HCT116 (cell line): ENCODE measurements at regions not wholly inside any gene's neighbourhood (a gene's known extent, or its start where the extent isn't known, plus 50 kb on each side); places are given as distances from the start of the nearest gene placed in this dataset.

ENCODE experiments used
- ATAC-seq: fragments of 200-7000 bp; cut with Tn5 transposase; 2 replicates; pipeline ENCODE4 v1.9.1; 2020; ENCODE audit warnings: mild to moderate bottlenecking, moderate library complexity
- BruUV-seq: library from RNA; stranded (reverse); fragments of 400-500 nt; replicated peaks from 2 replicates; lab custom pipeline; 2021; lab: Mats Ljungman, UMichigan
- CTCF ChIA-PET: fragments of 300-600 bp; sonication (Branson Sonifier 250); formaldehyde crosslinking; loops from one replicate; lab custom pipeline; 2021; ENCODE audit warnings: antibody characterized with exemption; lab: Charles Lee
- POLR2A ChIA-PET: fragments of 300-600, 350-600 bp; sonication (Branson Sonifier 250); formaldehyde crosslinking; loops from one replicate; lab custom pipeline; 2021; ENCODE audit warnings: antibody characterized with exemption; lab: Charles Lee
- RAD21 ChIA-PET, 2 experiments: fragments of 300-600 bp; sonication (Branson Sonifier 250); formaldehyde crosslinking; loops; one replicate each; lab custom pipeline; 2023; ENCODE audit warnings: low total read pairs in 2 of 2; ENCODE audit not compliant: uncharacterized antibody in 2 of 2, unreplicated experiment in 2 of 2, low non-redundant PET in 1 of 2; lab: Charles Lee
- DNase-seq: peaks from one replicate; pipeline ENCODE4 v3.0.0-alpha.2; 2010; ENCODE audit warnings: low read depth, low spot score
- H2AFZ ChIP-seq: fragments of 200-600 bp; shearing (Covaris generic), sonication (generic); 2 replicates; pipeline ENCODE4 v1.6.1; 2017; ENCODE audit warnings: low read depth, mixed run types, mixed read lengths, antibody characterized with exemption, low read length; ENCODE audit not compliant: poor library complexity, severe bottlenecking
- H3K27ac ChIP-seq: 2 replicates; pipeline ENCODE4 v1.5.1; 2012; ENCODE audit warnings: low read depth, low read length
- H3K27me3 ChIP-seq: fragments of 200-600 bp; sonication (generic); 2 replicates; pipeline ENCODE4 v1.6.1; 2016; ENCODE audit warnings: mixed run types, low read length, mixed read lengths; ENCODE audit not compliant: insufficient read depth
- H3K36me3 ChIP-seq, 2 experiments: fragments of 200-500 bp in 1 of 2; fragments of 200-600 bp in 1 of 2; sonication (Bioruptor generic) in 1 of 2; sonication (generic) in 1 of 2; 2 replicates each; pipeline versions ENCODE4 v1.5.1 to v1.6.1; 2014 to 2016; ENCODE audit warnings: low read length in 2 of 2, inconsistent platforms in 1 of 2, mixed read lengths in 1 of 2, mixed run types in 1 of 2; ENCODE audit not compliant: insufficient read depth in 2 of 2, control insufficient read depth in 1 of 2
- H3K4me1 ChIP-seq, 2 experiments: fragments of 200-600 bp in 1 of 2; sonication (generic) in 1 of 2; 2 replicates each; pipeline versions ENCODE4 v1.5.1 to v1.6.1; 2012 to 2017; ENCODE audit warnings: low read length in 2 of 2, inconsistent platforms in 1 of 2, mild to moderate bottlenecking in 1 of 2, mixed read lengths in 1 of 2, mixed run types in 1 of 2, moderate library complexity in 1 of 2; ENCODE audit not compliant: insufficient read depth in 2 of 2, control insufficient read depth in 1 of 2
- H3K4me2 ChIP-seq: fragments of 200-600 bp; sonication (generic); 2 replicates; pipeline ENCODE4 v1.6.1; 2017; ENCODE audit warnings: mixed run types, low read length, mixed read lengths
- H3K4me3 ChIP-seq, 2 experiments: fragments of 200-600 bp in 1 of 2; sonication (generic) in 1 of 2; replicated peaks in 1 of 2; 2 replicates each; pipeline ENCODE4 v1.5.1; 2011 to 2016; ENCODE audit warnings: low read length in 2 of 2, control low read depth in 1 of 2, low read depth in 1 of 2, mild to moderate bottlenecking in 1 of 2, mixed read lengths in 1 of 2, mixed run types in 1 of 2
- H3K79me2 ChIP-seq: fragments of 200-600 bp; sonication (generic); 2 replicates; pipeline ENCODE4 v1.6.1; 2017; ENCODE audit warnings: mild to moderate bottlenecking, mixed run types, low read length, moderate library complexity, mixed read lengths; ENCODE audit not compliant: insufficient read depth
- H3K9ac ChIP-seq: fragments of 200-600 bp; sonication (generic); 2 replicates; pipeline ENCODE4 v1.6.1; 2016; ENCODE audit warnings: low read length, mixed read lengths
- H3K9me2 ChIP-seq: fragments of 200-600 bp; sonication (generic), shearing (Covaris generic); 2 replicates; pipeline ENCODE4 v1.6.1; 2017; ENCODE audit warnings: mixed run types, mild to moderate bottlenecking, moderate library complexity; ENCODE audit not compliant: insufficient read depth
- H3K9me3 ChIP-seq, 2 experiments: fragments of 200-500 bp in 1 of 2; fragments of 200-600 bp in 1 of 2; sonication (Bioruptor generic) in 1 of 2; sonication (generic) in 1 of 2; 2 replicates each; pipeline ENCODE4 v1.6.1; 2014 to 2017; ENCODE audit warnings: low read length in 2 of 2, mixed read lengths in 2 of 2, inconsistent platforms in 1 of 2, low read depth in 1 of 2, mild to moderate bottlenecking in 1 of 2, mixed run types in 1 of 2, moderate library complexity in 1 of 2; ENCODE audit not compliant: control insufficient read depth in 1 of 2, insufficient read depth in 1 of 2
- H4K20me1 ChIP-seq: fragments of 200-600 bp; sonication (generic), shearing (Covaris generic); 2 replicates; pipeline ENCODE4 v1.6.1; 2017; ENCODE audit warnings: mixed run types, mild to moderate bottlenecking, moderate library complexity; ENCODE audit not compliant: insufficient read depth
- CBX3 ChIP-seq: IDR thresholded peaks from 2 replicates; pipeline ENCODE4 v1.6.1; 2012; ENCODE audit warnings: low read depth
- ELF1 ChIP-seq: IDR thresholded peaks from 2 replicates; pipeline ENCODE4 v1.6.1; 2012; ENCODE audit warnings: low read depth, borderline replicate concordance
- EZH2 ChIP-seq: fragments of 200-600 bp; sonication (generic); IDR thresholded peaks from 2 replicates; pipeline ENCODE4 v1.6.1; 2017; ENCODE audit warnings: antibody characterized with exemption, mixed run types
- FOSL1 ChIP-seq: IDR thresholded peaks from 2 replicates; pipeline ENCODE4 v1.6.1; 2012; ENCODE audit warnings: low read depth
- POLR2AphosphoS5 ChIP-seq: IDR thresholded peaks from 2 replicates; pipeline ENCODE4 v1.6.1; 2011; ENCODE audit warnings: mild to moderate bottlenecking, low read depth, low read length, moderate library complexity
- SP1 ChIP-seq: IDR thresholded peaks from 2 replicates; pipeline ENCODE4 v1.6.1; 2012; ENCODE audit warnings: low read depth
- SRF ChIP-seq: IDR thresholded peaks from 2 replicates; pipeline ENCODE4 v1.6.1; 2012; ENCODE audit warnings: low read depth
- YY1 ChIP-seq: IDR thresholded peaks from 2 replicates; pipeline ENCODE4 v1.6.1; 2011; ENCODE audit warnings: low read length, low read depth, moderate library complexity, mild to moderate bottlenecking; ENCODE audit not compliant: insufficient replicate concordance; ENCODE audit errors: extremely low read depth
- ZFX ChIP-seq: fragments of 450-650 bp; IDR thresholded peaks from 2 replicates; pipeline ENCODE4 v1.6.1; 2017
- intact Hi-C: fragments of 100-400 bp; cut with micrococcal nuclease; formaldehyde crosslinking; loops from 2 replicates; pipeline ENCODE4 v1.10.0; 2022
- TF ChIP-seq, protein P1 (sequence below): IDR thresholded peaks from 2 replicates; pipeline ENCODE4 v1.6.1; 2011; ENCODE audit warnings: mild to moderate bottlenecking, low read length, moderate library complexity; ENCODE audit not compliant: insufficient replicate concordance; ENCODE audit errors: extremely low read depth
- TF ChIP-seq, protein P2 (sequence below): IDR thresholded peaks from 2 replicates; pipeline ENCODE4 v1.6.1; 2012
- TF ChIP-seq, protein P3 (sequence below): IDR thresholded peaks from 2 replicates; pipeline ENCODE4 v1.6.1; 2012; ENCODE audit warnings: low read depth

DNA sequence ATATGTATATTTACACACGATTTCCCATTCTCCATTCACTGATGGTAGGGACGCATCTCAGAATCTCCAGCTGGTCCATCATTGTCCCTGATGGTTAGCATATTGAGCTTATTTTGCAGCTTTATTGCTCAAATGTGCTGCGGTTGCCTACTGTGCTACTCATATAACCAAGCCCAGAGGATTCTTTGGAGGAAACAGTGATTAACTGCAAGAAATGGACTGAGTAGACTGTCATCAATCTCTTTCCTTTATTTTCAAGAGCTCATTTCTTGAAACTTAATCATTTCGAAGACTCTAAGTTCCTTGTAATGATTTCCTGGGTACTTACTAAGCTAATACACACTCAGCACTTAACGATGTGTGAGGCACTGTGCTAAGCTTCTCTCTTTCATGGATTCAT is 119.0 kb downstream of the MAT2B start:
- ATAC-seq = no peak
- Histone ChIP-seq H3K9ac (no peak overlapping the region), H2AFZ (no peak overlapping the region)
- TF ChIP-seq POLR2AphosphoS5 (no peak), ZFX (no peak), CBX3 (no peak), YY1 (no peak), ELF1 (no peak), EZH2 (no peak), FOSL1 (no peak), SRF (no peak), SP1 (no peak)
- TF ChIP-seq, protein P1, sequence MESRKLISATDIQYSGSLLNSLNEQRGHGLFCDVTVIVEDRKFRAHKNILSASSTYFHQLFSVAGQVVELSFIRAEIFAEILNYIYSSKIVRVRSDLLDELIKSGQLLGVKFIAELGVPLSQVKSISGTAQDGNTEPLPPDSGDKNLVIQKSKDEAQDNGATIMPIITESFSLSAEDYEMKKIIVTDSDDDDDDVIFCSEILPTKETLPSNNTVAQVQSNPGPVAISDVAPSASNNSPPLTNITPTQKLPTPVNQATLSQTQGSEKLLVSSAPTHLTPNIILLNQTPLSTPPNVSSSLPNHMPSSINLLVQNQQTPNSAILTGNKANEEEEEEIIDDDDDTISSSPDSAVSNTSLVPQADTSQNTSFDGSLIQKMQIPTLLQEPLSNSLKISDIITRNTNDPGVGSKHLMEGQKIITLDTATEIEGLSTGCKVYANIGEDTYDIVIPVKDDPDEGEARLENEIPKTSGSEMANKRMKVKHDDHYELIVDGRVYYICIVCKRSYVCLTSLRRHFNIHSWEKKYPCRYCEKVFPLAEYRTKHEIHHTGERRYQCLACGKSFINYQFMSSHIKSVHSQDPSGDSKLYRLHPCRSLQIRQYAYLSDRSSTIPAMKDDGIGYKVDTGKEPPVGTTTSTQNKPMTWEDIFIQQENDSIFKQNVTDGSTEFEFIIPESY = no peak
- TF ChIP-seq, protein P2, sequence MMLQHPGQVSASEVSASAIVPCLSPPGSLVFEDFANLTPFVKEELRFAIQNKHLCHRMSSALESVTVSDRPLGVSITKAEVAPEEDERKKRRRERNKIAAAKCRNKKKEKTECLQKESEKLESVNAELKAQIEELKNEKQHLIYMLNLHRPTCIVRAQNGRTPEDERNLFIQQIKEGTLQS = no peak
- TF ChIP-seq, protein P3, sequence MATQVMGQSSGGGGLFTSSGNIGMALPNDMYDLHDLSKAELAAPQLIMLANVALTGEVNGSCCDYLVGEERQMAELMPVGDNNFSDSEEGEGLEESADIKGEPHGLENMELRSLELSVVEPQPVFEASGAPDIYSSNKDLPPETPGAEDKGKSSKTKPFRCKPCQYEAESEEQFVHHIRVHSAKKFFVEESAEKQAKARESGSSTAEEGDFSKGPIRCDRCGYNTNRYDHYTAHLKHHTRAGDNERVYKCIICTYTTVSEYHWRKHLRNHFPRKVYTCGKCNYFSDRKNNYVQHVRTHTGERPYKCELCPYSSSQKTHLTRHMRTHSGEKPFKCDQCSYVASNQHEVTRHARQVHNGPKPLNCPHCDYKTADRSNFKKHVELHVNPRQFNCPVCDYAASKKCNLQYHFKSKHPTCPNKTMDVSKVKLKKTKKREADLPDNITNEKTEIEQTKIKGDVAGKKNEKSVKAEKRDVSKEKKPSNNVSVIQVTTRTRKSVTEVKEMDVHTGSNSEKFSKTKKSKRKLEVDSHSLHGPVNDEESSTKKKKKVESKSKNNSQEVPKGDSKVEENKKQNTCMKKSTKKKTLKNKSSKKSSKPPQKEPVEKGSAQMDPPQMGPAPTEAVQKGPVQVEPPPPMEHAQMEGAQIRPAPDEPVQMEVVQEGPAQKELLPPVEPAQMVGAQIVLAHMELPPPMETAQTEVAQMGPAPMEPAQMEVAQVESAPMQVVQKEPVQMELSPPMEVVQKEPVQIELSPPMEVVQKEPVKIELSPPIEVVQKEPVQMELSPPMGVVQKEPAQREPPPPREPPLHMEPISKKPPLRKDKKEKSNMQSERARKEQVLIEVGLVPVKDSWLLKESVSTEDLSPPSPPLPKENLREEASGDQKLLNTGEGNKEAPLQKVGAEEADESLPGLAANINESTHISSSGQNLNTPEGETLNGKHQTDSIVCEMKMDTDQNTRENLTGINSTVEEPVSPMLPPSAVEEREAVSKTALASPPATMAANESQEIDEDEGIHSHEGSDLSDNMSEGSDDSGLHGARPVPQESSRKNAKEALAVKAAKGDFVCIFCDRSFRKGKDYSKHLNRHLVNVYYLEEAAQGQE = no peak
- TF ChIP-seq, all 23 proteins: peak for 0
- ChIA-PET POLR2A (no interaction called here), CTCF (no interaction called here), RAD21 (no interaction called here)
- no peaks in the 10 kb centered on the region for H3K4me1 ChIP-seq
- no peak for DNase-seq
- BruUV-seq = no TSS peak
- H3K27ac ChIP-seq = no peak overlapping the region
- H3K4me2 ChIP-seq = no peak overlapping the region
- H4K20me1 ChIP-seq = no peaks in the 10 kb centered on the region
- intact Hi-C loops = no loop called here
- peaks cover 13% of the 10 kb centered on the region for H3K27me3 ChIP-seq
- H3K9me2 ChIP-seq = no peaks in the 10 kb centered on the region
- H3K36me3 ChIP-seq = no peaks in the 10 kb centered on the region
- no peaks in the 10 kb centered on the region for H3K79me2 ChIP-seq
- H3K9me3 ChIP-seq = no peaks in the 10 kb centered on the region
- H3K4me3 ChIP-seq = no peak overlapping the region
